HUES6 (cell line): ENCODE measurements at regions not wholly inside any gene's neighbourhood (a gene's known extent, or its start where the extent isn't known, plus 50 kb on each side); places are given as distances from the start of the nearest gene placed in this dataset.
"Not testable (repeated sequence)": the region's sequence is repeated elsewhere in the genome, so short reads cannot be mapped to it uniquely, and the experiment has no call there.

Experiments
- H3K27ac ChIP-seq: 2 replicates; pipeline ENCODE4 v1.7.0; 2013; ENCODE audit warnings: low read depth, mild to moderate bottlenecking, low read length, inconsistent platforms
- H3K27me3 ChIP-seq: 2 replicates; pipeline ENCODE4 v1.6.1; 2013; ENCODE audit warnings: low read length; ENCODE audit not compliant: control insufficient read depth, insufficient read depth
- H3K36me3 ChIP-seq: 2 replicates; pipeline ENCODE4 v1.6.1; 2013; ENCODE audit warnings: low read length; ENCODE audit not compliant: control insufficient read depth, insufficient read depth
- H3K4me1 ChIP-seq: 2 replicates; pipeline ENCODE4 v1.6.1; 2013; ENCODE audit warnings: low read length; ENCODE audit not compliant: control insufficient read depth, insufficient read depth
- H3K4me3 ChIP-seq: 2 replicates; pipeline ENCODE4 v1.5.1; 2013; ENCODE audit warnings: low read depth, low read length
- H3K9ac ChIP-seq: one replicate; pipeline ENCODE4 v1.6.1; 2013; ENCODE audit warnings: mild to moderate bottlenecking, low read length
- H3K9me3 ChIP-seq: 2 replicates; pipeline ENCODE4 v1.6.1; 2013; ENCODE audit warnings: low read depth, low read length; ENCODE audit not compliant: control insufficient read depth, insufficient read depth

- Histone ChIP-seq H3K9ac (no peak overlapping the region), H3K4me3 (no peak overlapping the region), H3K9me3 (no peaks in the 10 kb centered on the region), H3K27ac (no peak overlapping the region), H3K36me3 (no peaks in the 10 kb centered on the region; the same call in 1 of the 2 replicates), H3K27me3 (no peaks in the 10 kb centered on the region), H3K4me1 (peaks cover 5% of the 10 kb centered on the region; the same call in 1 of the 2 replicates)
These were observed 151.8 kb upstream of the NTF3 start for GRCh38 chr12:5280086-5280485.

- H3K36me3 ChIP-seq, H3K9me3 ChIP-seq, H3K27ac ChIP-seq, H3K4me3 ChIP-seq, H3K9ac ChIP-seq, H3K4me1 ChIP-seq, H3K27me3 ChIP-seq: not testable (repeated sequence)
These were observed 141.5 kb upstream of the NTF3 start for GRCh38 chr12:5290368-5290767.

- Histone ChIP-seq H3K9ac (no peak overlapping the region), H3K27me3 (no peaks in the 10 kb centered on the region), H3K4me3 (no peak overlapping the region), H3K9me3 (no peaks in the 10 kb centered on the region; the same call in 1 of the 2 replicates), H3K27ac (no peak overlapping the region), H3K36me3 (peaks cover 2% of the 10 kb centered on the region; the same call in 1 of the 2 replicates), H3K4me1 (peaks cover 11% of the 10 kb centered on the region)
These were observed 139.3 kb upstream of the NTF3 start for GRCh38 chr12:5292651-5293050.

- H3K9ac ChIP-seq = no peak overlapping the region
- H3K4me1 ChIP-seq = peaks cover 11% of the 10 kb centered on the region
- H3K9me3 ChIP-seq = no peaks in the 10 kb centered on the region; the same call in 1 of the 2 replicates
- H3K4me3 ChIP-seq = no peak overlapping the region
- H3K27ac ChIP-seq = no peak overlapping the region
- peaks cover 2% of the 10 kb centered on the region; the same call in 1 of the 2 replicates for H3K36me3 ChIP-seq
- no peaks in the 10 kb centered on the region for H3K27me3 ChIP-seq
These were observed 138.1 kb upstream of the NTF3 start for GRCh38 chr12:5293773-5294172.

- Histone ChIP-seq H3K4me3 (no peak overlapping the region), H3K9ac (no peak overlapping the region), H3K4me1 (peaks cover 11% of the 10 kb centered on the region), H3K27me3 (no peaks in the 10 kb centered on the region), H3K9me3 (no peaks in the 10 kb centered on the region; the same call in 1 of the 2 replicates), H3K36me3 (peaks cover 2% of the 10 kb centered on the region; the same call in 1 of the 2 replicates), H3K27ac (no peak overlapping the region)
These were observed 137.4 kb upstream of the NTF3 start for GRCh38 chr12:5294274-5295070.

GRCh38 chr12:5295151-5295550 is 136.8 kb upstream of the NTF3 start:
- Histone ChIP-seq H3K9ac (no peak overlapping the region), H3K4me1 (peaks cover 11% of the 10 kb centered on the region), H3K4me3 (no peak overlapping the region), H3K36me3 (peaks cover 2% of the 10 kb centered on the region; the same call in 1 of the 2 replicates), H3K27ac (no peak overlapping the region), H3K9me3 (no peaks in the 10 kb centered on the region; the same call in 1 of the 2 replicates), H3K27me3 (no peaks in the 10 kb centered on the region)

GRCh38 chr12:5295996-5296395 is 135.9 kb upstream of the NTF3 start:
- Histone ChIP-seq H3K27ac (no peak overlapping the region), H3K4me1 (peaks cover 8% of the 10 kb centered on the region), H3K4me3 (no peak overlapping the region), H3K27me3 (no peaks in the 10 kb centered on the region), H3K36me3 (peaks cover 2% of the 10 kb centered on the region; the same call in 1 of the 2 replicates), H3K9me3 (no peaks in the 10 kb centered on the region; the same call in 1 of the 2 replicates), H3K9ac (no peak overlapping the region)

GRCh38 chr12:5301539-5301938 is 130.4 kb upstream of the NTF3 start:
- Histone ChIP-seq H3K27ac (no peak overlapping the region), H3K4me3 (no peak overlapping the region), H3K27me3 (no peaks in the 10 kb centered on the region), H3K9ac (no peak overlapping the region), H3K9me3 (no peaks in the 10 kb centered on the region), H3K4me1 (no peaks in the 10 kb centered on the region; the same call in 1 of the 2 replicates), H3K36me3 (no peaks in the 10 kb centered on the region)

- Histone ChIP-seq H3K27me3 (no peaks in the 10 kb centered on the region), H3K9me3 (no peaks in the 10 kb centered on the region), H3K9ac (no peak overlapping the region), H3K27ac (no peak overlapping the region), H3K4me3 (no peak overlapping the region), H3K4me1 (no peaks in the 10 kb centered on the region), H3K36me3 (no peaks in the 10 kb centered on the region)
These were observed 126.5 kb upstream of the NTF3 start for GRCh38 chr12:5305425-5305824.

GRCh38 chr12:5305886-5306545 is 125.9 kb upstream of the NTF3 start:
- no peaks in the 10 kb centered on the region for H3K36me3 ChIP-seq
- H3K27me3 ChIP-seq = no peaks in the 10 kb centered on the region
- no peak overlapping the region for H3K9ac ChIP-seq
- no peak overlapping the region for H3K27ac ChIP-seq
- no peaks in the 10 kb centered on the region for H3K4me1 ChIP-seq
- H3K4me3 ChIP-seq = no peak overlapping the region
- no peaks in the 10 kb centered on the region for H3K9me3 ChIP-seq

- Histone ChIP-seq H3K27me3 (no peaks in the 10 kb centered on the region), H3K4me3 (no peak overlapping the region), H3K27ac (no peak overlapping the region), H3K36me3 (no peaks in the 10 kb centered on the region), H3K9ac (no peak overlapping the region), H3K9me3 (no peaks in the 10 kb centered on the region), H3K4me1 (no peaks in the 10 kb centered on the region)
These were observed 124.8 kb upstream of the NTF3 start for GRCh38 chr12:5307065-5307464.
